Dedifferentiated amniotic fluid mesenchymal stem cell (primary cell): ENCODE measurements at regions not wholly inside any gene's neighbourhood (a gene's known extent, or its start where the extent isn't known, plus 50 kb on each side); places are given as distances from the start of the nearest gene placed in this dataset.

ENCODE experiments used
- DNase-seq: peaks from one replicate; pipeline ENCODE4 v3.0.0-alpha.2; 2016; ENCODE audit errors: extremely low spot score

GRCh38 chr6:169165561-169166300 lies 87.9 kb downstream of the THBS2 start:
- no peak for DNase-seq

GRCh38 chr6:169164986-169165385 lies 88.7 kb downstream of the THBS2 start:
- DNase-seq, result no peak

GRCh38 chr6:169164451-169164850 lies 89.2 kb downstream of the THBS2 start:
- no peak for DNase-seq

GRCh38 chr6:169163411-169163901 lies 90.2 kb downstream of the THBS2 start:
- DNase-seq, result no peak

- DNase-seq, result peak; percentile 98
Observed at GRCh38 chr6:169162752-169163407, 90.8 kb downstream of the THBS2 start.

GRCh38 chr6:169162249-169162648 lies 91.4 kb downstream of the THBS2 start:
- no peak for DNase-seq

GRCh38 chr6:169161572-169162167 lies 92.0 kb downstream of the THBS2 start:
- no peak for DNase-seq

GRCh38 chr6:169160855-169161560 lies 92.6 kb downstream of the THBS2 start:
- no peak for DNase-seq

GRCh38 chr6:169160091-169160854 lies 93.4 kb downstream of the THBS2 start:
- no peak for DNase-seq

- no peak for DNase-seq
Observed at GRCh38 chr6:169159331-169159730, 94.3 kb downstream of the THBS2 start.

GRCh38 chr6:169158691-169159090 lies 95.0 kb downstream of the THBS2 start:
- DNase-seq, result no peak

- DNase-seq, result peak; percentile 66
Observed at GRCh38 chr6:169158174-169158573, 95.5 kb downstream of the THBS2 start.

- no peak for DNase-seq
Observed at GRCh38 chr6:169157197-169158148, 96.2 kb downstream of the THBS2 start.

GRCh38 chr6:169156793-169157147 lies 96.9 kb downstream of the THBS2 start:
- DNase-seq, result no peak

GRCh38 chr6:169156108-169156792 lies 97.4 kb downstream of the THBS2 start:
- no peak for DNase-seq

- DNase-seq, result no peak
Observed at GRCh38 chr6:169155481-169155880, 98.2 kb downstream of the THBS2 start.

- no peak for DNase-seq
Observed at GRCh38 chr6:169153401-169153800, 100.2 kb downstream of the THBS2 start.

GRCh38 chr6:169146521-169146920 lies 107.1 kb downstream of the THBS2 start:
- DNase-seq, result no peak

- no peak for DNase-seq
Observed at GRCh38 chr6:169145991-169146501, 107.6 kb downstream of the THBS2 start.

GRCh38 chr6:169145496-169145895 lies 108.2 kb downstream of the THBS2 start:
- peak; percentile 51 for DNase-seq
